HG03432 (cell line): ENCODE measurements at regions not wholly inside any gene's neighbourhood (a gene's known extent, or its start where the extent isn't known, plus 50 kb on each side); places are given as distances from the start of the nearest gene placed in this dataset.

Source experiments
- ATAC-seq: cut with Tn5 transposase; IDR thresholded peaks from one replicate; pipeline ENCODE4 v1.9.1; 2021; ENCODE audit warnings: mild to moderate bottlenecking, moderate library complexity; ENCODE audit not compliant: unreplicated experiment

- ATAC-seq = no peak
Measured at GRCh38 chr7:67547183-67547907, 550.7 kb downstream of the TYW1 start.

GRCh38 chr7:67549126-67549525, 552.5 kb downstream of the TYW1 start:
- ATAC-seq = no peak

GRCh38 chr7:67550801-67551436, 554.3 kb downstream of the TYW1 start:
- ATAC-seq = no peak

GRCh38 chr7:67552738-67553137, 556.1 kb downstream of the TYW1 start:
- ATAC-seq = no peak

GRCh38 chr7:67553378-67553777, 556.7 kb downstream of the TYW1 start:
- no peak for ATAC-seq

GRCh38 chr7:67554986-67555385, 558.4 kb downstream of the TYW1 start:
- ATAC-seq = no peak

- ATAC-seq = no peak
Measured at GRCh38 chr7:67564959-67565358, 568.3 kb downstream of the TYW1 start.

GRCh38 chr7:67566101-67566500, 569.5 kb downstream of the TYW1 start:
- no peak for ATAC-seq

GRCh38 chr7:67571026-67571545, 574.5 kb downstream of the TYW1 start:
- no peak for ATAC-seq

- no peak for ATAC-seq
Measured at GRCh38 chr7:67573639-67574038, 577.0 kb downstream of the TYW1 start.

GRCh38 chr7:67588631-67589030, 592.0 kb downstream of the TYW1 start:
- no peak for ATAC-seq

- no peak for ATAC-seq
Measured at GRCh38 chr7:67589183-67589582, 592.5 kb downstream of the TYW1 start.

GRCh38 chr7:67590649-67591048, 594.0 kb downstream of the TYW1 start:
- ATAC-seq = no peak

GRCh38 chr7:67593794-67594193, 597.2 kb downstream of the TYW1 start:
- ATAC-seq = no peak

GRCh38 chr7:67595431-67596180, 599.0 kb downstream of the TYW1 start:
- no peak for ATAC-seq

GRCh38 chr7:67597161-67597560, 600.5 kb downstream of the TYW1 start:
- ATAC-seq = no peak

- no peak for ATAC-seq
Measured at GRCh38 chr7:67598469-67598868, 601.8 kb downstream of the TYW1 start.

- no peak for ATAC-seq
Measured at GRCh38 chr7:67599331-67600062, 602.9 kb downstream of the TYW1 start.

GRCh38 chr7:67602246-67602887, 605.7 kb downstream of the TYW1 start:
- ATAC-seq = no peak
